Endodermal cell (in vitro differentiated cells): ENCODE measurements at regions not wholly inside any gene's neighbourhood (a gene's known extent, or its start where the extent isn't known, plus 50 kb on each side); places are given as distances from the start of the nearest gene placed in this dataset.

Source experiments
- DNase-seq: peaks from one replicate; pipeline ENCODE4 v3.0.0-alpha.2; 2017
- H3K27ac ChIP-seq: 2 replicates; pipeline ENCODE4 v1.5.1; 2013; ENCODE audit warnings: mild to moderate bottlenecking, low read depth, low read length, moderate library complexity
- H3K27me3 ChIP-seq: 2 replicates; pipeline ENCODE4 v1.6.1; 2013; ENCODE audit warnings: mild to moderate bottlenecking, low read length, moderate library complexity; ENCODE audit not compliant: insufficient read depth, control insufficient read depth, poor library complexity, severe bottlenecking
- H3K36me3 ChIP-seq: 2 replicates; pipeline ENCODE4 v1.7.0; 2013; ENCODE audit warnings: mild to moderate bottlenecking, low read length, moderate library complexity; ENCODE audit not compliant: control insufficient read depth, insufficient read depth
- H3K4me1 ChIP-seq: one replicate; pipeline ENCODE4 v1.7.0; 2013; ENCODE audit warnings: low read length; ENCODE audit not compliant: control insufficient read depth, insufficient read depth
- H3K4me3 ChIP-seq: 2 replicates; pipeline ENCODE4 v1.5.1; 2013; ENCODE audit warnings: mild to moderate bottlenecking, low read length, moderate library complexity
- H3K9ac ChIP-seq: 2 replicates; pipeline ENCODE4 v1.6.1; 2013; ENCODE audit warnings: mild to moderate bottlenecking, low read length, moderate library complexity; ENCODE audit not compliant: poor library complexity, severe bottlenecking; ENCODE audit errors: extremely low read depth
- H3K9me3 ChIP-seq: 2 replicates; pipeline ENCODE4 v1.6.1; 2013; ENCODE audit warnings: mild to moderate bottlenecking, low read length, moderate library complexity; ENCODE audit not compliant: control insufficient read depth
- H3K27ac Mint-ChIP-seq: 2 replicates; pipeline ENCODE4 v1.8.0; 2020; ENCODE audit warnings: mixed read lengths
- H3K27me3 Mint-ChIP-seq: 2 replicates; pipeline ENCODE4 v1.8.0; 2021; ENCODE audit warnings: mild to moderate bottlenecking, mixed read lengths; ENCODE audit not compliant: insufficient read depth
- H3K36me3 Mint-ChIP-seq: 2 replicates; pipeline ENCODE4 v1.8.0; 2020; ENCODE audit warnings: low read depth, mixed read lengths
- H3K4me1 Mint-ChIP-seq: 2 replicates; pipeline ENCODE4 v1.8.0; 2020; ENCODE audit warnings: mixed read lengths
- H3K4me3 Mint-ChIP-seq: 2 replicates; pipeline ENCODE4 v1.8.0; 2020; ENCODE audit warnings: mild to moderate bottlenecking, moderate library complexity, mixed read lengths
- H3K9me3 Mint-ChIP-seq: 2 replicates; pipeline ENCODE4 v1.8.0; 2020; ENCODE audit warnings: mild to moderate bottlenecking, mixed read lengths
- WGBS, 2 experiments: methylation state at CpG; one replicate each; pipeline versions ENCODE4 v1.1.5 to v1.1.7; 2013; ENCODE audit warnings: missing lambda C conversion rate in 2 of 2, mixed read lengths in 1 of 2; ENCODE audit not compliant: insufficient coverage in 1 of 2, insufficient read length in 1 of 2; 5-methylcytosine and 5-hydroxymethylcytosine counted together
- TF ChIP-seq, protein P1 (sequence below): fragments of 200-600 bp; sonication (generic); conservative IDR thresholded peaks from 2 replicates; pipeline ENCODE4 v1.5.0; 2021; ENCODE audit warnings: antibody characterized with exemption, mild to moderate bottlenecking

DNA sequence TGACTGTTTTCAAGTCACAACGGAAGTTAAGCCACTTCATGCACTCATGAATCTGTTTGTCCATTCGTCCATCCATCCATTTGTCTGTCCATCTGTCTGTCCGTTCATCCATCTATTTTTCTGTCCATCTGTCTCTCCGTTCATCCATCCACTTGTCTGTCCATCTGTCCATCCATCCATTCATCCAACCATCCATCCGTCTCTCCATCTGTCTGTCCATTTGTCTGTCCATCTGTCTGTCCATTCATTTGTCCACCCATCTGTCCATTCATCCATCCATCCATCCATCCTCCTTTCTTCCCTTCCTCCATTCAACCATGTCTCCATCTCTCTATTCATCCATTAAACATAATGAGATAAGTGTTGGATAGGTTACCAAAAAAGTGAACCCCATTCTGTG, 123.5 kb upstream of the UQCRFS1 start:
- Histone ChIP-seq H3K9ac (no peak overlapping the region), H3K4me1 (no peaks in the 10 kb centered on the region), H3K27ac (no peak overlapping the region), H3K4me3 (no peak overlapping the region), H3K27me3 (no peaks in the 10 kb centered on the region), H3K9me3 (peaks cover 5% of the 10 kb centered on the region), H3K36me3 (no peaks in the 10 kb centered on the region)
- Mint-ChIP-seq H3K9me3 (peaks cover 4% of the 10 kb centered on the region), H3K27ac (no peak overlapping the region), H3K27me3 (peaks cover 15% of the 10 kb centered on the region), H3K36me3 (no peaks in the 10 kb centered on the region), H3K4me1 (no peaks in the 10 kb centered on the region), H3K4me3 (no peak overlapping the region)
- DNase-seq, result no peak
- TF ChIP-seq, protein P1, sequence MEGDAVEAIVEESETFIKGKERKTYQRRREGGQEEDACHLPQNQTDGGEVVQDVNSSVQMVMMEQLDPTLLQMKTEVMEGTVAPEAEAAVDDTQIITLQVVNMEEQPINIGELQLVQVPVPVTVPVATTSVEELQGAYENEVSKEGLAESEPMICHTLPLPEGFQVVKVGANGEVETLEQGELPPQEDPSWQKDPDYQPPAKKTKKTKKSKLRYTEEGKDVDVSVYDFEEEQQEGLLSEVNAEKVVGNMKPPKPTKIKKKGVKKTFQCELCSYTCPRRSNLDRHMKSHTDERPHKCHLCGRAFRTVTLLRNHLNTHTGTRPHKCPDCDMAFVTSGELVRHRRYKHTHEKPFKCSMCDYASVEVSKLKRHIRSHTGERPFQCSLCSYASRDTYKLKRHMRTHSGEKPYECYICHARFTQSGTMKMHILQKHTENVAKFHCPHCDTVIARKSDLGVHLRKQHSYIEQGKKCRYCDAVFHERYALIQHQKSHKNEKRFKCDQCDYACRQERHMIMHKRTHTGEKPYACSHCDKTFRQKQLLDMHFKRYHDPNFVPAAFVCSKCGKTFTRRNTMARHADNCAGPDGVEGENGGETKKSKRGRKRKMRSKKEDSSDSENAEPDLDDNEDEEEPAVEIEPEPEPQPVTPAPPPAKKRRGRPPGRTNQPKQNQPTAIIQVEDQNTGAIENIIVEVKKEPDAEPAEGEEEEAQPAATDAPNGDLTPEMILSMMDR, result no peak
- 79 to 90% methylated on average over 5 of the region's 5 CpGs for WGBS, 2 experiments

DNA sequence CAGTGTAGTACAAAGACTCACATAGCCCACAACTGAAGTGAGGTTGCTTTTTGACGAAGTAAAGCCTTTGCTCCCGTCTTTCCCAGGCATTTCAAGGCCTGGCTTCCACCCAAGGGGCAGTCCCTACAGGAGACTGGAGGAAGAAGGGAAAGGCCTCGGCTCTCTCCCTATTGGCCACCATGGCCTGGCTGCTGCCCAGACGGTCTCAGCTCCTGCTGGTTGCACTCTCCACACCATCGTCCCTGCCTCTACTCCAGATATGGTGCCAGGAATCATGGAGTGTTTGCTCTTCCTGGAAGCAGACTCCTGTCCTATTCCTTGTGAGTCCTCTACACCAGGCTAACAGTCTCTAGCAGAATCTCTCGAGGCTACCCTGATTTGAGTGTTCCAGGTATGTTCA, 124.1 kb upstream of the UQCRFS1 start:
- H3K27me3 Mint-ChIP-seq, result peaks cover 15% of the 10 kb centered on the region
- DNase-seq, result no peak
- Histone ChIP-seq H3K9ac (no peak overlapping the region), H3K9me3 (peaks cover 11% of the 10 kb centered on the region), H3K36me3 (no peaks in the 10 kb centered on the region), H3K4me3 (no peak overlapping the region), H3K27me3 (no peaks in the 10 kb centered on the region), H3K4me1 (no peaks in the 10 kb centered on the region), H3K27ac (no peak overlapping the region)
- H3K9me3 Mint-ChIP-seq, result peaks cover 9% of the 10 kb centered on the region
- H3K4me1 Mint-ChIP-seq, result no peaks in the 10 kb centered on the region
- H3K36me3 Mint-ChIP-seq, result no peaks in the 10 kb centered on the region
- TF ChIP-seq, protein P1, result no peak
- no peak overlapping the region for H3K27ac Mint-ChIP-seq
- no peak overlapping the region for H3K4me3 Mint-ChIP-seq
- 75 to 88% methylated on average over 4 to 6 of the region's 6 CpGs for WGBS, 2 experiments

DNA sequence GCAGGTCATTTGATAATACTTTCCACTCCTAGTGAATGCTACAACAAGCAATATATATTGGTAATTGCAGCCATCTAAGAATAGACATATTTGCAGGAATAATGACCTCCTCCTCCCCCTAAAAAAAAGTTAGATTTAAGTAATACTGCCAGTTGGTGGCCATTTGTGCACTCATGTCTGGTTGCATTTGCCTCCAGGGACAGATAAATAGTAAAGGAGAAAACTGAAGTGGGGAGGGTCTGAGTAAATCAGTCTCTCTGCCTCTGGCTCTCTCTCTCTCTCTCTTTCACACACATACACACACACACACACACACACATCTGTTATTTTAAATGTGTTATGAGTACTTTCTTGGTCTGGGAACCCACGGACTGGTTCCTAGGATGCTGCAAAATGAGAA, 125.5 kb upstream of the UQCRFS1 start:
- WGBS, 2 experiments, result 86% methylated on average over 1 of the region's 1 CpG; no CpG with 5 or more reads in 1 of the 2 experiments
- Mint-ChIP-seq H3K9me3 (peaks cover 21% of the 10 kb centered on the region), H3K27ac (no peak overlapping the region), H3K4me3 (no peak overlapping the region), H3K4me1 (no peaks in the 10 kb centered on the region), H3K27me3 (peaks cover 13% of the 10 kb centered on the region), H3K36me3 (no peaks in the 10 kb centered on the region)
- TF ChIP-seq, protein P1, result no peak
- Histone ChIP-seq H3K4me3 (no peak overlapping the region), H3K9me3 (peaks cover 25% of the 10 kb centered on the region), H3K27ac (no peak overlapping the region), H3K4me1 (no peaks in the 10 kb centered on the region), H3K9ac (no peak overlapping the region), H3K27me3 (no peaks in the 10 kb centered on the region), H3K36me3 (no peaks in the 10 kb centered on the region)
- no peak for DNase-seq
